H9 (cell line): ENCODE measurements at regions not wholly inside any gene's neighbourhood (a gene's known extent, or its start where the extent isn't known, plus 50 kb on each side); places are given as distances from the start of the nearest gene placed in this dataset.

ENCODE experiments used
- DNase-seq: peaks from one replicate; pipeline ENCODE4 v3.0.0-alpha.2; 2017
- H2AFZ ChIP-seq: one replicate; pipeline ENCODE4 v1.6.1; 2013; ENCODE audit warnings: mild to moderate bottlenecking, low read length, control low read depth, moderate library complexity
- H2AK5ac ChIP-seq: 2 replicates; pipeline ENCODE4 v1.6.1; 2013; ENCODE audit warnings: low read length, control low read depth, mixed read lengths; ENCODE audit not compliant: insufficient read length
- H2BK120ac ChIP-seq: one replicate; pipeline ENCODE4 v1.6.1; 2013; ENCODE audit warnings: low read depth, mild to moderate bottlenecking, low read length, control low read depth, inconsistent platforms; ENCODE audit not compliant: poor library complexity, severe bottlenecking
- H2BK12ac ChIP-seq: 2 replicates; pipeline ENCODE4 v1.6.1; 2013; ENCODE audit warnings: low read length, control low read depth, mixed read lengths, low read depth; ENCODE audit not compliant: insufficient read length
- H2BK15ac ChIP-seq: 2 replicates; pipeline ENCODE4 v1.6.1; 2013; ENCODE audit warnings: low read depth, low read length, control low read depth
- H2BK20ac ChIP-seq: one replicate; pipeline ENCODE4 v1.6.1; 2013; ENCODE audit warnings: low read depth, mild to moderate bottlenecking, low read length, control low read depth, inconsistent platforms; ENCODE audit not compliant: poor library complexity, severe bottlenecking
- H2BK5ac ChIP-seq: 2 replicates; pipeline ENCODE4 v1.6.1; 2013; ENCODE audit warnings: low read length, control low read depth, mixed read lengths; ENCODE audit not compliant: insufficient read length
- H3K14ac ChIP-seq: 2 replicates; pipeline ENCODE4 v1.6.1; 2013; ENCODE audit warnings: low read length, control low read depth; ENCODE audit not compliant: insufficient read depth
- H3K18ac ChIP-seq: 2 replicates; pipeline ENCODE4 v1.6.1; 2013; ENCODE audit warnings: low read depth, mild to moderate bottlenecking, mixed read lengths, low read length, control low read depth; ENCODE audit not compliant: insufficient read length
- H3K23ac ChIP-seq: 2 replicates; pipeline ENCODE4 v1.6.1; 2013; ENCODE audit warnings: low read length, control low read depth, mixed read lengths, low read depth; ENCODE audit not compliant: insufficient read length
- H3K23me2 ChIP-seq: 2 replicates; pipeline ENCODE4 v1.6.1; 2013; ENCODE audit warnings: low read depth, mild to moderate bottlenecking, mixed read lengths, low read length, control low read depth; ENCODE audit not compliant: insufficient read length, poor library complexity, severe bottlenecking
- H3K27ac ChIP-seq: 2 replicates; pipeline ENCODE4 v1.5.1; 2013; ENCODE audit warnings: low read length, control low read depth, mixed read lengths, low read depth; ENCODE audit not compliant: insufficient read length
- H3K27me3 ChIP-seq: 2 replicates; pipeline ENCODE4 v1.6.1; 2013; ENCODE audit warnings: low read length, control low read depth, inconsistent platforms; ENCODE audit not compliant: insufficient read depth
- H3K4ac ChIP-seq: 2 replicates; pipeline ENCODE4 v1.6.1; 2013; ENCODE audit warnings: low read depth, mild to moderate bottlenecking, control low read depth, inconsistent platforms, low read length, moderate library complexity
- H3K4me1 ChIP-seq: 2 replicates; pipeline ENCODE4 v1.6.1; 2013; ENCODE audit warnings: low read length, control low read depth, inconsistent platforms; ENCODE audit not compliant: insufficient read depth
- H3K4me2 ChIP-seq: 2 replicates; pipeline ENCODE4 v1.6.1; 2013; ENCODE audit warnings: low read length, control low read depth, mixed read lengths; ENCODE audit not compliant: insufficient read length, insufficient read depth
- H3K56ac ChIP-seq: 2 replicates; pipeline ENCODE4 v1.6.1; 2013; ENCODE audit warnings: low read depth, mild to moderate bottlenecking, mixed read lengths, low read length, control low read depth; ENCODE audit not compliant: insufficient read length
- H3K79me1 ChIP-seq: 2 replicates; pipeline ENCODE4 v1.6.1; 2013; ENCODE audit warnings: low read depth, mild to moderate bottlenecking, moderate library complexity, low read length, control low read depth, inconsistent platforms; ENCODE audit not compliant: insufficient read depth, poor library complexity, severe bottlenecking
- H3K79me2 ChIP-seq: 2 replicates; pipeline ENCODE4 v1.6.1; 2013; ENCODE audit warnings: low read length, control low read depth, inconsistent platforms; ENCODE audit not compliant: insufficient read depth
- H3K9ac ChIP-seq: 2 replicates; pipeline ENCODE4 v1.6.1; 2013; ENCODE audit warnings: low read length, control low read depth, mixed read lengths; ENCODE audit not compliant: insufficient read length; ENCODE audit errors: extremely low read depth
- H3K9me3 ChIP-seq: one replicate; pipeline ENCODE4 v1.6.1; 2013; ENCODE audit warnings: low read depth, low read length, inconsistent platforms; ENCODE audit not compliant: control insufficient read depth
- H3T11ph ChIP-seq: one replicate; pipeline ENCODE4 v1.6.1; 2013; ENCODE audit warnings: mild to moderate bottlenecking, low read length, control low read depth, inconsistent platforms
- H4K20me1 ChIP-seq: one replicate; pipeline ENCODE4 v1.6.1; 2013; ENCODE audit not compliant: control insufficient read depth, insufficient read length, insufficient read depth
- H4K5ac ChIP-seq: 2 replicates; pipeline ENCODE4 v1.6.1; 2013; ENCODE audit warnings: low read depth, mild to moderate bottlenecking, mixed read lengths, low read length, control low read depth; ENCODE audit not compliant: insufficient read length
- H4K8ac ChIP-seq: replicated peaks from 2 replicates; pipeline ENCODE4 v1.6.1; 2013; ENCODE audit warnings: low read length, control low read depth, mixed read lengths, low read depth; ENCODE audit not compliant: insufficient read length
- H4K91ac ChIP-seq: 2 replicates; pipeline ENCODE4 v1.6.1; 2013; ENCODE audit warnings: low read depth, mild to moderate bottlenecking, moderate library complexity, mixed read lengths, low read length, control low read depth; ENCODE audit not compliant: insufficient read length
- H3K27ac Mint-ChIP-seq, 3 experiments: 2 replicates in 2 of 3; 3 replicates in 1 of 3; pipeline ENCODE4 v1.8.0; 2020 to 2021; ENCODE audit warnings: mixed read lengths in 3 of 3, mild to moderate bottlenecking in 1 of 3, moderate library complexity in 1 of 3
- H3K27me3 Mint-ChIP-seq: 2 replicates; pipeline ENCODE4 v1.8.0; 2021; ENCODE audit warnings: low read depth, mild to moderate bottlenecking, moderate library complexity, mixed read lengths
- H3K36me3 Mint-ChIP-seq, 3 experiments: 2 replicates in 2 of 3; 3 replicates in 1 of 3; pipeline ENCODE4 v1.8.0; 2020 to 2021; ENCODE audit warnings: low read depth in 3 of 3, mixed read lengths in 3 of 3; ENCODE audit not compliant: insufficient read depth in 1 of 3
- H3K4me1 Mint-ChIP-seq, 2 experiments: 2 replicates each; pipeline ENCODE4 v1.8.0; 2020; ENCODE audit warnings: mixed read lengths in 2 of 2
- H3K4me3 Mint-ChIP-seq, 2 experiments: 2 replicates in 1 of 2; 3 replicates in 1 of 2; pipeline ENCODE4 v1.8.0; 2020 to 2021; ENCODE audit warnings: mild to moderate bottlenecking in 2 of 2, mixed read lengths in 2 of 2, moderate library complexity in 1 of 2
- H3K9me3 Mint-ChIP-seq, 2 experiments: 2 replicates in 1 of 2; 3 replicates in 1 of 2; pipeline ENCODE4 v1.8.0; 2020; ENCODE audit warnings: mild to moderate bottlenecking in 2 of 2, mixed read lengths in 2 of 2, moderate library complexity in 1 of 2
- WGBS: extraction: QIAGEN DNeasy Blood & Tissue Kit; methylation state at CpG from one replicate; pipeline ENCODE4 v1.1.7; 2013; ENCODE audit warnings: missing lambda C conversion rate, low lambda C conversion rate, mixed read lengths; ENCODE audit not compliant: insufficient read length; ENCODE audit errors: extremely low coverage; 5-methylcytosine and 5-hydroxymethylcytosine counted together
- TF ChIP-seq, protein P1 (sequence below): fragments of 200-600 bp; sonication (generic); conservative IDR thresholded peaks from 3 replicates; pipeline ENCODE4 v1.8.0; 2021; ENCODE audit warnings: antibody characterized with exemption, mild to moderate bottlenecking

DNA sequence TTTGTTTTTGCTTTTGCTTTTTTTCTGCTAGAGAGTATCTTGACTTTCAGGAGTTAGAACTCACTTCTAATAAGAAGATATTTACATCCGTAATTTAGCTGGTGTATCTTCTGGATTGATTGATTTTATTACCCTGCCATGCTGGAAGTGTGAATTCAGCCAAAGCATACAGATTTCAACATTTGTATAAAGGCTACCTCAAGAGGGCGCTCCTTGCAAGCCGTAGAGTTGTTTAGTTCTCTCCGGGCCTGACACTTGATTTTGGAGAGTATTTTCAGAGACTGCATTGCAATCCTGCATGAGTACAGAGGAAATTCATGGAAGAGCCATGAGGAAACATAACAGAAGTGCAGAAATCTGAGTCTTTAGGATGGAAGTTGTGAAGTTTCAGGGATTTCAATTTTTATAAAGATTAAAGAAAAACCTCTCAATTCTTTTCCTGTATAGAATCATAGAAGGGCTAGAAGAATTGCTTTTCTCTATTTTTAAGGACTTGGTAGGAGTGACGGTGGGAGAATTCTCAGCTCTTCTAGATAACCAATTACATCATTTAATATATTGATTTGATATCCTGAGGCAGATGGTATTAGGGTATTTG is 66.7 kb upstream of the TIAM2 start:
- no peak overlapping the region for H2BK20ac ChIP-seq
- no peak overlapping the region for H2AK5ac ChIP-seq
- no peak overlapping the region for H2BK120ac ChIP-seq
- H2BK12ac ChIP-seq, result no peak overlapping the region
- no peaks in the 10 kb centered on the region for H3K9me3 ChIP-seq
- no peak overlapping the region for H3K9ac ChIP-seq
- no peak overlapping the region for H2BK5ac ChIP-seq
- Mint-ChIP-seq H3K27me3 (no peaks in the 10 kb centered on the region), H3K4me1 (peaks cover 34 to 41% of the 10 kb centered on the region in 2 experiments), H3K36me3 (no peaks in the 10 kb centered on the region; a peak in 1 of 7 replicates), H3K4me3 (no peak overlapping the region), H3K9me3 (no peaks in the 10 kb centered on the region), H3K27ac (no peak overlapping the region)
- TF ChIP-seq, protein P1, sequence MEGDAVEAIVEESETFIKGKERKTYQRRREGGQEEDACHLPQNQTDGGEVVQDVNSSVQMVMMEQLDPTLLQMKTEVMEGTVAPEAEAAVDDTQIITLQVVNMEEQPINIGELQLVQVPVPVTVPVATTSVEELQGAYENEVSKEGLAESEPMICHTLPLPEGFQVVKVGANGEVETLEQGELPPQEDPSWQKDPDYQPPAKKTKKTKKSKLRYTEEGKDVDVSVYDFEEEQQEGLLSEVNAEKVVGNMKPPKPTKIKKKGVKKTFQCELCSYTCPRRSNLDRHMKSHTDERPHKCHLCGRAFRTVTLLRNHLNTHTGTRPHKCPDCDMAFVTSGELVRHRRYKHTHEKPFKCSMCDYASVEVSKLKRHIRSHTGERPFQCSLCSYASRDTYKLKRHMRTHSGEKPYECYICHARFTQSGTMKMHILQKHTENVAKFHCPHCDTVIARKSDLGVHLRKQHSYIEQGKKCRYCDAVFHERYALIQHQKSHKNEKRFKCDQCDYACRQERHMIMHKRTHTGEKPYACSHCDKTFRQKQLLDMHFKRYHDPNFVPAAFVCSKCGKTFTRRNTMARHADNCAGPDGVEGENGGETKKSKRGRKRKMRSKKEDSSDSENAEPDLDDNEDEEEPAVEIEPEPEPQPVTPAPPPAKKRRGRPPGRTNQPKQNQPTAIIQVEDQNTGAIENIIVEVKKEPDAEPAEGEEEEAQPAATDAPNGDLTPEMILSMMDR, result peak; percentile 91
- no peak overlapping the region for H4K5ac ChIP-seq
- H3K18ac ChIP-seq, result no peak overlapping the region
- no peak overlapping the region for H2AFZ ChIP-seq
- no peaks in the 10 kb centered on the region for H3K79me2 ChIP-seq
- H3K27me3 ChIP-seq, result no peaks in the 10 kb centered on the region
- H3K4me1 ChIP-seq, result peaks cover 12% of the 10 kb centered on the region
- H3K23ac ChIP-seq, result no peak overlapping the region
- no peak overlapping the region for H3K4ac ChIP-seq
- no peaks in the 10 kb centered on the region for H3K79me1 ChIP-seq
- H2BK15ac ChIP-seq, result no peak overlapping the region
- WGBS, result no CpG with 5 or more reads among the region's 5 CpGs
- H3K4me2 ChIP-seq, result no peak overlapping the region
- H4K20me1 ChIP-seq, result no peaks in the 10 kb centered on the region
- no peak overlapping the region for H4K8ac ChIP-seq
- H3K23me2 ChIP-seq, result no peaks in the 10 kb centered on the region
- no peak overlapping the region for H3K27ac ChIP-seq
- peak; percentile 52 for DNase-seq
- no peak overlapping the region for H3T11ph ChIP-seq
- H4K91ac ChIP-seq, result no peak overlapping the region
- H3K56ac ChIP-seq, result no peak overlapping the region
- no peak overlapping the region for H3K14ac ChIP-seq
